Heart left ventricle (tissue), 13 donors: ENCODE measurements at regions not wholly inside any gene's neighbourhood (a gene's known extent, or its start where the extent isn't known, plus 50 kb on each side); places are given as distances from the start of the nearest gene placed in this dataset.

Experiments used
- POLR2A ChIP-seq, 2 donors: fragments of 450-650 bp; IDR thresholded peaks; one replicate each; pipeline ENCODE4 v1.6.1; 2017; ENCODE audit warnings: antibody characterized with exemption in 2 of 2, mild to moderate bottlenecking in 2 of 2, moderate library complexity in 2 of 2
- TF ChIP-seq, protein P1 (sequence below), 12 donors: fragments of 200-600 bp; sonication (generic) in 4 of 12; IDR thresholded peaks; one replicate each; pipeline versions ENCODE4 v1.5.0 to v1.8.0; 2018 to 2022; ENCODE audit warnings: antibody characterized with exemption in 12 of 12, mild to moderate bottlenecking in 5 of 12
- donor health status: ischemic (EF 13 %, LVEDD 7.1; RV severe dilation, severe dysfunction).
- donor health status: DM: no; HTN: yes; CAD: no.
- donor health status: DM: no; HTN: no; CAD: no.
- donor health status: ischemic (EF 25% LVEDD 6.9; RV normal size, moderate dysfunction).
- donor health status: ischemic (EF 25% LVEDD 5.7; RV mildly dilated, moderate dysfunction).
- donor health status: ischemic (EF 35%, LVEDD 5.7; RV mildly dilated, moderate dysfunction).
- donor health status: nonischemic (EF 11% LVEDD 7.7; RV severe dilation, severe dysfunction).
- donor health status: DM: yes; HTN: yes; CAD: no.
- donor health status: PGD.
- donor health status: ischemic (EF 29% LVEDD 5.4; RV normal size, mild dysfunction).
- donor health status: nonischemic (EF 23%, LVEDD 6.1; RV moderate dilation, normal function).

GRCh38 chr4:93983140-93983539 is 154.6 kb downstream of the ATOH1 start:
- TF ChIP-seq, protein P1, sequence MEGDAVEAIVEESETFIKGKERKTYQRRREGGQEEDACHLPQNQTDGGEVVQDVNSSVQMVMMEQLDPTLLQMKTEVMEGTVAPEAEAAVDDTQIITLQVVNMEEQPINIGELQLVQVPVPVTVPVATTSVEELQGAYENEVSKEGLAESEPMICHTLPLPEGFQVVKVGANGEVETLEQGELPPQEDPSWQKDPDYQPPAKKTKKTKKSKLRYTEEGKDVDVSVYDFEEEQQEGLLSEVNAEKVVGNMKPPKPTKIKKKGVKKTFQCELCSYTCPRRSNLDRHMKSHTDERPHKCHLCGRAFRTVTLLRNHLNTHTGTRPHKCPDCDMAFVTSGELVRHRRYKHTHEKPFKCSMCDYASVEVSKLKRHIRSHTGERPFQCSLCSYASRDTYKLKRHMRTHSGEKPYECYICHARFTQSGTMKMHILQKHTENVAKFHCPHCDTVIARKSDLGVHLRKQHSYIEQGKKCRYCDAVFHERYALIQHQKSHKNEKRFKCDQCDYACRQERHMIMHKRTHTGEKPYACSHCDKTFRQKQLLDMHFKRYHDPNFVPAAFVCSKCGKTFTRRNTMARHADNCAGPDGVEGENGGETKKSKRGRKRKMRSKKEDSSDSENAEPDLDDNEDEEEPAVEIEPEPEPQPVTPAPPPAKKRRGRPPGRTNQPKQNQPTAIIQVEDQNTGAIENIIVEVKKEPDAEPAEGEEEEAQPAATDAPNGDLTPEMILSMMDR (IDR thresholded peaks at IDR 0.05) = no peak
- no peak for TF ChIP-seq POLR2A (IDR thresholded peaks at IDR 0.05)
